GM23338 (cell line): ENCODE measurements at regions not wholly inside any gene's neighbourhood (a gene's known extent, or its start where the extent isn't known, plus 50 kb on each side); places are given as distances from the start of the nearest gene placed in this dataset.

ENCODE experiments used
- EZH2 ChIP-seq: fragments of 200-600 bp; sonication (generic); IDR thresholded peaks from one replicate; pipeline ENCODE4 v1.8.0; 2017; ENCODE audit warnings: antibody characterized with exemption, mild to moderate bottlenecking, low read depth; ENCODE audit not compliant: unreplicated experiment
- EZH2phosphoT487 ChIP-seq: fragments of 200-600 bp; sonication (generic); IDR thresholded peaks from one replicate; pipeline ENCODE4 v1.8.1; 2018; ENCODE audit warnings: antibody characterized with exemption; ENCODE audit not compliant: unreplicated experiment
- POLR2AphosphoS5 ChIP-seq: IDR thresholded peaks from 2 replicates; pipeline ENCODE4 v1.6.1; 2016; ENCODE audit warnings: antibody characterized with exemption, low read depth
- STAT1 ChIP-seq: IDR thresholded peaks from one replicate; pipeline ENCODE4 v1.6.1; 2016; ENCODE audit warnings: antibody characterized with exemption; ENCODE audit not compliant: unreplicated experiment
- ZNF114 ChIP-seq: fragments of 250-450 bp; sonication (Bioruptor Pico); IDR thresholded peaks from 2 replicates; pipeline ENCODE4 v1.5.0; 2020; ENCODE audit warnings: mild to moderate bottlenecking, moderate library complexity
- ZNF331 ChIP-seq: fragments of 250-450 bp; sonication (Bioruptor Pico); IDR thresholded peaks from 2 replicates; pipeline ENCODE4 v1.5.0; 2020; ENCODE audit warnings: low read depth, mild to moderate bottlenecking, moderate library complexity
- ZNF462 ChIP-seq: fragments of 250-450 bp; sonication (Bioruptor Pico); IDR thresholded peaks from 2 replicates; pipeline ENCODE4 v1.5.0; 2020; ENCODE audit warnings: mild to moderate bottlenecking, moderate library complexity
- TF ChIP-seq, protein P1 (sequence below), 2 experiments: fragments of 200-600 bp in 1 of 2; sonication (generic) in 1 of 2; conservative IDR thresholded peaks; 2 replicates each; pipeline versions ENCODE4 v1.5.1 to v1.6.1; 2016 to 2017; ENCODE audit warnings: antibody characterized with exemption in 2 of 2, low read depth in 2 of 2, mild to moderate bottlenecking in 2 of 2, moderate library complexity in 1 of 2

GRCh38 chr2:12402440-12403139 lies 314.1 kb upstream of the TRIB2 start (continued):
- TF ChIP-seq ZNF462 (no peak), STAT1 (no peak), POLR2AphosphoS5 (no peak), EZH2 (no peak), ZNF331 (no peak), EZH2phosphoT487 (no peak), ZNF114 (CRISPR knock-in tag) (no peak)
- TF ChIP-seq, protein P1, sequence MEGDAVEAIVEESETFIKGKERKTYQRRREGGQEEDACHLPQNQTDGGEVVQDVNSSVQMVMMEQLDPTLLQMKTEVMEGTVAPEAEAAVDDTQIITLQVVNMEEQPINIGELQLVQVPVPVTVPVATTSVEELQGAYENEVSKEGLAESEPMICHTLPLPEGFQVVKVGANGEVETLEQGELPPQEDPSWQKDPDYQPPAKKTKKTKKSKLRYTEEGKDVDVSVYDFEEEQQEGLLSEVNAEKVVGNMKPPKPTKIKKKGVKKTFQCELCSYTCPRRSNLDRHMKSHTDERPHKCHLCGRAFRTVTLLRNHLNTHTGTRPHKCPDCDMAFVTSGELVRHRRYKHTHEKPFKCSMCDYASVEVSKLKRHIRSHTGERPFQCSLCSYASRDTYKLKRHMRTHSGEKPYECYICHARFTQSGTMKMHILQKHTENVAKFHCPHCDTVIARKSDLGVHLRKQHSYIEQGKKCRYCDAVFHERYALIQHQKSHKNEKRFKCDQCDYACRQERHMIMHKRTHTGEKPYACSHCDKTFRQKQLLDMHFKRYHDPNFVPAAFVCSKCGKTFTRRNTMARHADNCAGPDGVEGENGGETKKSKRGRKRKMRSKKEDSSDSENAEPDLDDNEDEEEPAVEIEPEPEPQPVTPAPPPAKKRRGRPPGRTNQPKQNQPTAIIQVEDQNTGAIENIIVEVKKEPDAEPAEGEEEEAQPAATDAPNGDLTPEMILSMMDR (conservative IDR thresholded peaks at IDR 0.05; ENCODE audit: low read depth in 2 of 2): no peak
